Nephron (organoid): ENCODE measurements at regions not wholly inside any gene's neighbourhood (a gene's known extent, or its start where the extent isn't known, plus 50 kb on each side); places are given as distances from the start of the nearest gene placed in this dataset.

ENCODE experiments used
- H3K27ac Mint-ChIP-seq, 3 experiments: 2 replicates each; pipeline ENCODE4 v1.8.0; 2020; ENCODE audit warnings: mixed read lengths in 3 of 3, mild to moderate bottlenecking in 2 of 3, moderate library complexity in 1 of 3
- H3K27me3 Mint-ChIP-seq: 2 replicates; pipeline ENCODE4 v1.8.0; 2021; ENCODE audit warnings: low read depth, mild to moderate bottlenecking, moderate library complexity, mixed read lengths
- H3K36me3 Mint-ChIP-seq: 2 replicates; pipeline ENCODE4 v1.8.0; 2020; ENCODE audit warnings: low read depth, mixed read lengths
- H3K4me1 Mint-ChIP-seq: 2 replicates; pipeline ENCODE4 v1.8.0; 2020; ENCODE audit warnings: mixed read lengths
- H3K4me3 Mint-ChIP-seq, 3 experiments: 2 replicates each; pipeline ENCODE4 v1.8.0; 2020; ENCODE audit warnings: mild to moderate bottlenecking in 3 of 3, mixed read lengths in 3 of 3, moderate library complexity in 2 of 3
- H3K9me3 Mint-ChIP-seq: 2 replicates; pipeline ENCODE4 v1.8.0; 2020; ENCODE audit warnings: mixed read lengths
- CTCF ChIP-seq, 3 experiments: fragments of 200-600 bp; sonication (generic); IDR thresholded peaks; one replicate each; pipeline ENCODE4 v1.5.0; 2021; ENCODE audit warnings: antibody characterized with exemption in 3 of 3; ENCODE audit not compliant: unreplicated experiment in 3 of 3

GRCh38 chr15:62241135-62241770 is 76.2 kb upstream of the C2CD4B start:
- H3K9me3 Mint-ChIP-seq: peaks cover 6% of the 10 kb centered on the region
- H3K4me3 Mint-ChIP-seq: no peak overlapping the region
- no peak overlapping the region for H3K27ac Mint-ChIP-seq
- H3K27me3 Mint-ChIP-seq: peaks cover 21% of the 10 kb centered on the region
- TF ChIP-seq CTCF (IDR thresholded peaks at IDR 0.05; ENCODE audit: unreplicated experiment in 3 of 3): no peak
- H3K36me3 Mint-ChIP-seq: no peaks in the 10 kb centered on the region
- no peaks in the 10 kb centered on the region for H3K4me1 Mint-ChIP-seq

GRCh38 chr15:62242999-62243398 is 77.9 kb upstream of the C2CD4B start:
- H3K9me3 Mint-ChIP-seq: peaks cover 4% of the 10 kb centered on the region

GRCh38 chr15:62244762-62245161 is 79.7 kb upstream of the C2CD4B start:
- Mint-ChIP-seq H3K4me3 (no peak overlapping the region), H3K36me3 (no peaks in the 10 kb centered on the region), H3K4me1 (peaks cover 4% of the 10 kb centered on the region), H3K27ac (no peak overlapping the region), H3K27me3 (peaks cover 20% of the 10 kb centered on the region), H3K9me3 (peaks cover under 1% of the 10 kb centered on the region)
- no peak for TF ChIP-seq CTCF (IDR thresholded peaks at IDR 0.05; ENCODE audit: unreplicated experiment in 3 of 3)

More at GRCh38 chr15:62242999-62243398, 77.9 kb upstream of the C2CD4B start:
- peaks cover 21% of the 10 kb centered on the region for H3K27me3 Mint-ChIP-seq
- no peak overlapping the region for H3K27ac Mint-ChIP-seq
- H3K36me3 Mint-ChIP-seq: no peaks in the 10 kb centered on the region
- no peak for TF ChIP-seq CTCF (IDR thresholded peaks at IDR 0.05; ENCODE audit: unreplicated experiment in 3 of 3)
- no peak overlapping the region for H3K4me3 Mint-ChIP-seq
- H3K4me1 Mint-ChIP-seq: no peaks in the 10 kb centered on the region

GRCh38 chr15:62248277-62248984 is 83.3 kb upstream of the C2CD4B start:
- H3K27me3 Mint-ChIP-seq: peaks cover 15% of the 10 kb centered on the region
- peaks cover 4% of the 10 kb centered on the region for H3K4me1 Mint-ChIP-seq
- no peaks in the 10 kb centered on the region for H3K9me3 Mint-ChIP-seq
- peak overlapping the region in 1 of 3 experiments; percentile 43 for H3K4me3 Mint-ChIP-seq
- peak overlapping the region; percentile 23 to 96 (median 79) for H3K27ac Mint-ChIP-seq
- no peaks in the 10 kb centered on the region for H3K36me3 Mint-ChIP-seq
- no peak for TF ChIP-seq CTCF (IDR thresholded peaks at IDR 0.05; ENCODE audit: unreplicated experiment in 3 of 3)

GRCh38 chr15:62249501-62249900 is 84.4 kb upstream of the C2CD4B start:
- H3K4me1 Mint-ChIP-seq: peaks cover 4% of the 10 kb centered on the region
- peaks cover 17% of the 10 kb centered on the region for H3K27me3 Mint-ChIP-seq
- TF ChIP-seq CTCF (IDR thresholded peaks at IDR 0.05; ENCODE audit: unreplicated experiment in 3 of 3): no peak
- H3K36me3 Mint-ChIP-seq: no peaks in the 10 kb centered on the region
- no peaks in the 10 kb centered on the region for H3K9me3 Mint-ChIP-seq
- no peak overlapping the region for H3K27ac Mint-ChIP-seq
- H3K4me3 Mint-ChIP-seq: no peak overlapping the region

GRCh38 chr15:62250186-62250585 is 85.1 kb upstream of the C2CD4B start:
- H3K27me3 Mint-ChIP-seq: peaks cover 19% of the 10 kb centered on the region
- no peaks in the 10 kb centered on the region for H3K36me3 Mint-ChIP-seq
- H3K4me3 Mint-ChIP-seq: no peak overlapping the region
- H3K27ac Mint-ChIP-seq: no peak overlapping the region
- TF ChIP-seq CTCF (IDR thresholded peaks at IDR 0.05; ENCODE audit: unreplicated experiment in 3 of 3): no peak
- H3K9me3 Mint-ChIP-seq: peaks cover 3% of the 10 kb centered on the region
- H3K4me1 Mint-ChIP-seq: peaks cover 4% of the 10 kb centered on the region
